EL (cell line): ENCODE measurements at regions not wholly inside any gene's neighbourhood (a gene's known extent, or its start where the extent isn't known, plus 50 kb on each side); places are given as distances from the start of the nearest gene placed in this dataset.

Source experiments
- DNase-seq: peaks from one replicate; pipeline ENCODE4 v3.0.0-alpha.2; 2016

GRCh38 chr5:30686530-30686929 is 507.0 kb upstream of the CDH6 start:
- DNase-seq, result no peak

- DNase-seq, result no peak
Measured at GRCh38 chr5:30676223-30676840, 517.2 kb upstream of the CDH6 start.

GRCh38 chr5:30667293-30667692 is 526.2 kb upstream of the CDH6 start:
- no peak for DNase-seq

- no peak for DNase-seq
Measured at GRCh38 chr5:30663536-30663935, 530.0 kb upstream of the CDH6 start.

GRCh38 chr5:30662373-30662772 is 531.1 kb upstream of the CDH6 start:
- no peak for DNase-seq

GRCh38 chr5:30661730-30662129 is 531.8 kb upstream of the CDH6 start:
- DNase-seq, result no peak

GRCh38 chr5:30659417-30659816 is 534.1 kb upstream of the CDH6 start:
- no peak for DNase-seq

- DNase-seq, result no peak
Measured at GRCh38 chr5:30650311-30650710, 543.2 kb upstream of the CDH6 start.

- no peak for DNase-seq
Measured at GRCh38 chr5:30638899-30639298, 554.6 kb upstream of the CDH6 start.

- no peak for DNase-seq
Measured at GRCh38 chr5:30627945-30628344, 565.5 kb upstream of the CDH6 start.

GRCh38 chr5:30626557-30626956 is 566.9 kb upstream of the CDH6 start:
- DNase-seq, result no peak

GRCh38 chr5:30620481-30621085 is 572.9 kb upstream of the CDH6 start:
- DNase-seq, result no peak

GRCh38 chr5:30608501-30608900 is 585.0 kb upstream of the CDH6 start:
- DNase-seq, result no peak

GRCh38 chr5:30607301-30607894 is 586.1 kb upstream of the CDH6 start:
- no peak for DNase-seq

GRCh38 chr5:30605693-30606268 is 587.7 kb upstream of the CDH6 start:
- DNase-seq, result no peak

GRCh38 chr5:30604648-30605262 is 588.7 kb upstream of the CDH6 start:
- DNase-seq, result no peak

- no peak for DNase-seq
Measured at GRCh38 chr5:30600892-30601291, 592.6 kb upstream of the CDH6 start.

- DNase-seq, result no peak
Measured at GRCh38 chr5:30596495-30597064, 596.9 kb upstream of the CDH6 start.

GRCh38 chr5:30594331-30594730 is 599.2 kb upstream of the CDH6 start:
- DNase-seq, result no peak

GRCh38 chr5:30592833-30593232 is 600.7 kb upstream of the CDH6 start:
- no peak for DNase-seq

GRCh38 chr5:30581198-30581935 is 612.1 kb upstream of the CDH6 start:
- DNase-seq, result no peak

- no peak for DNase-seq
Measured at GRCh38 chr5:30574761-30575160, 618.7 kb upstream of the CDH6 start.

- peak; percentile 0 for DNase-seq
Measured at GRCh38 chr5:30572279-30572678, 621.2 kb upstream of the CDH6 start.
